ENCODE measurements at regions not wholly inside any gene's neighbourhood (a gene's known extent, or its start where the extent isn't known, plus 50 kb on each side); places are given as distances from the start of the nearest gene placed in this dataset.

GRCh38 chr12:115416869-115417268, 732.9 kb upstream of the TBX3 start:
- TF ChIP-seq CTCF (IDR thresholded peaks at IDR 0.05): no peak
- no peak for TF ChIP-seq POLR2AphosphoS5 (IDR thresholded peaks at IDR 0.05)
